Panc1 (cell line): ENCODE measurements at regions not wholly inside any gene's neighbourhood (a gene's known extent, or its start where the extent isn't known, plus 50 kb on each side); places are given as distances from the start of the nearest gene placed in this dataset.

Source experiments
- ATAC-seq: fragments of 200-7000 bp; cut with Tn5 transposase; 2 replicates; pipeline ENCODE4 v1.9.1; 2020; ENCODE audit warnings: mild to moderate bottlenecking, moderate library complexity
- BruUV-seq: library from RNA; stranded (reverse); fragments of 400-500 nt; replicated peaks from 2 replicates; lab custom pipeline; 2021; lab: Mats Ljungman, UMichigan
- CTCF ChIA-PET: fragments of 300-600 bp; sonication (Branson Sonifier 250); formaldehyde crosslinking; loops from one replicate; lab custom pipeline; 2022; ENCODE audit warnings: antibody characterized with exemption; lab: Charles Lee
- POLR2A ChIA-PET: fragments of 300-600 bp; sonication (Branson Sonifier 250); formaldehyde crosslinking; loops from one replicate; lab custom pipeline; 2022; ENCODE audit warnings: antibody characterized with exemption; lab: Charles Lee
- DNase-seq: peaks from one replicate; pipeline ENCODE4 v3.0.0-alpha.2; 2010; ENCODE audit warnings: low read depth, low spot score
- H3K27ac ChIP-seq: 2 replicates; pipeline ENCODE4 v1.5.1; 2011; ENCODE audit warnings: mild to moderate bottlenecking, low read length, inconsistent platforms
- H3K27me3 ChIP-seq: fragments of 200-500 bp; sonication (Bioruptor generic); 2 replicates; pipeline ENCODE4 v1.6.0; 2014; ENCODE audit warnings: low read length, inconsistent platforms; ENCODE audit not compliant: control insufficient read depth, insufficient read depth
- H3K36me3 ChIP-seq: fragments of 200-500 bp; sonication (Bioruptor generic); 2 replicates; pipeline ENCODE4 v1.5.1; 2014; ENCODE audit warnings: inconsistent platforms, mild to moderate bottlenecking, low read length, moderate library complexity; ENCODE audit not compliant: control insufficient read depth, insufficient read depth
- H3K4me1 ChIP-seq: 2 replicates; pipeline ENCODE4 v1.5.1; 2011; ENCODE audit warnings: inconsistent platforms, mild to moderate bottlenecking, low read length, moderate library complexity; ENCODE audit not compliant: control insufficient read depth, insufficient read depth
- H3K4me3 ChIP-seq, 2 experiments: 2 replicates each; pipeline ENCODE4 v1.5.1; 2011 to 2012; ENCODE audit warnings: low read depth in 2 of 2, low read length in 2 of 2, mild to moderate bottlenecking in 2 of 2, inconsistent platforms in 1 of 2, moderate library complexity in 1 of 2
- H3K9me3 ChIP-seq: fragments of 200-500 bp; sonication (Bioruptor generic); 2 replicates; pipeline ENCODE4 v1.5.1; 2014; ENCODE audit warnings: low read depth, mild to moderate bottlenecking, inconsistent platforms, low read length, moderate library complexity; ENCODE audit not compliant: control insufficient read depth, insufficient read depth
- CTCF ChIP-seq: fragments of 450-650 bp; IDR thresholded peaks from 2 replicates; pipeline ENCODE4 v1.5.1; 2017; ENCODE audit warnings: mild to moderate bottlenecking
- POLR2AphosphoS5 ChIP-seq: IDR thresholded peaks from 2 replicates; pipeline ENCODE4 v1.6.1; 2012; ENCODE audit warnings: mild to moderate bottlenecking, low read depth, low read length, moderate library complexity
- REST ChIP-seq, 2 experiments: IDR thresholded peaks; 2 replicates each; pipeline ENCODE4 v1.6.1; 2011 to 2012; ENCODE audit warnings: low read depth in 2 of 2, control low read depth in 1 of 2, low read length in 1 of 2, mild to moderate bottlenecking in 1 of 2, moderate library complexity in 1 of 2; ENCODE audit not compliant: insufficient read depth in 1 of 2
- SIN3A ChIP-seq: IDR thresholded peaks from 2 replicates; pipeline ENCODE4 v1.6.1; 2012; ENCODE audit warnings: low read depth, mild to moderate bottlenecking, low read length, moderate library complexity, borderline replicate concordance; ENCODE audit not compliant: insufficient read depth
- TCF7L2 ChIP-seq: IDR thresholded peaks from 2 replicates; pipeline ENCODE4 v1.6.1; 2011; ENCODE audit warnings: mild to moderate bottlenecking, low read depth, low read length, inconsistent platforms
- in situ Hi-C: cut with HindIII; loops from 2 replicates; pipeline ENCODE4 v1.10.0; 2016; ENCODE audit warnings: low sequenced_read_pairs, low pct_unique_long_range_greater_than_20kb
- intact Hi-C: fragments of 100-400 bp; cut with micrococcal nuclease; formaldehyde crosslinking; loops from one replicate; pipeline ENCODE4 v1.10.0; 2022; ENCODE audit not compliant: unreplicated experiment

GRCh38 chr1:116279715-116280114 lies 93.3 kb upstream of the ATP1A1 start:
- no peaks in the 10 kb centered on the region for H3K27me3 ChIP-seq
- no peaks in the 10 kb centered on the region for H3K9me3 ChIP-seq
- in situ Hi-C loops = no loop called here
- no TSS peak for BruUV-seq
- no peak overlapping the region for H3K4me3 ChIP-seq
- no peak for ATAC-seq
- TF ChIP-seq POLR2AphosphoS5 (no peak), TCF7L2 (no peak), REST (IDR thresholded peaks at IDR 0.05; ENCODE audit: insufficient read depth in 1 of 2, low read depth in 2 of 2, low read length in 1 of 2) (no peak), SIN3A (no peak), CTCF (no peak)
- ChIA-PET POLR2A (no interaction called here), CTCF (no interaction called here)
- no peak for DNase-seq
- H3K36me3 ChIP-seq = no peaks in the 10 kb centered on the region
- no peak overlapping the region for H3K27ac ChIP-seq
- H3K4me1 ChIP-seq = no peaks in the 10 kb centered on the region
- intact Hi-C loops = no loop called here

- intact Hi-C loops (no loop called here), in situ Hi-C loops (no loop called here)
- ChIA-PET CTCF (interaction anchor here (0.6 kb wide), 1 partner anchor 1161 kb away, joined by 7 read pairs; no protein-coding TSS in a partner anchor), POLR2A (no interaction called here)
- ATAC-seq (no peak), DNase-seq (no peak)
- TF ChIP-seq TCF7L2 (no peak), SIN3A (no peak), REST (IDR thresholded peaks at IDR 0.05; ENCODE audit: insufficient read depth in 1 of 2, low read depth in 2 of 2, low read length in 1 of 2) (no peak), CTCF (no peak), POLR2AphosphoS5 (no peak)
- Histone ChIP-seq H3K27ac (no peak overlapping the region), H3K9me3 (no peaks in the 10 kb centered on the region), H3K4me1 (no peaks in the 10 kb centered on the region), H3K27me3 (no peaks in the 10 kb centered on the region), H3K36me3 (no peaks in the 10 kb centered on the region), H3K4me3 (no peak overlapping the region)
- BruUV-seq = no TSS peak
Observed at GRCh38 chr1:116284819-116285390, 88.1 kb upstream of the ATP1A1 start.
